Activated CD4-positive, alpha-beta T cell treated with anti-CD3 and anti-CD28 coated beads, Interleukin-2, amount 10 ng/mL, durations not matched to agents 7 days and 5 days (primary cell): ENCODE measurements at regions not wholly inside any gene's neighbourhood (a gene's known extent, or its start where the extent isn't known, plus 50 kb on each side); places are given as distances from the start of the nearest gene placed in this dataset.

Experiments used
- CTCF ChIA-PET: fragments of 350-600 bp; sonication (Branson Sonifier 250); formaldehyde crosslinking; loops from one replicate; lab custom pipeline; 2021; ENCODE audit warnings: antibody characterized with exemption; lab: Charles Lee
- POLR2A ChIA-PET: fragments of 350-600 bp; sonication (Branson Sonifier 250); formaldehyde crosslinking; loops from one replicate; lab custom pipeline; 2021; ENCODE audit warnings: antibody characterized with exemption; lab: Charles Lee
- DNase-seq: peaks from one replicate; pipeline ENCODE4 v3.0.0-alpha.2; 2020
- H3K27ac Mint-ChIP-seq: one replicate; pipeline ENCODE4 v1.8.0; 2021; ENCODE audit warnings: mild to moderate bottlenecking, moderate library complexity, mixed read lengths
- H3K27me3 Mint-ChIP-seq: one replicate; pipeline ENCODE4 v1.8.0; 2021; ENCODE audit warnings: mixed read lengths
- H3K36me3 Mint-ChIP-seq: one replicate; pipeline ENCODE4 v1.8.0; 2021; ENCODE audit warnings: low read depth, mixed read lengths
- H3K4me1 Mint-ChIP-seq: one replicate; pipeline ENCODE4 v1.8.0; 2021; ENCODE audit warnings: mixed read lengths
- H3K4me3 Mint-ChIP-seq: one replicate; pipeline ENCODE4 v1.8.0; 2021; ENCODE audit warnings: mild to moderate bottlenecking, moderate library complexity, mixed read lengths
- H3K9me3 Mint-ChIP-seq: one replicate; pipeline ENCODE4 v1.8.0; 2021; ENCODE audit warnings: mixed read lengths

- no peak for DNase-seq
- ChIA-PET CTCF (no interaction called here), POLR2A (no interaction called here)
- no peak overlapping the region for H3K27ac Mint-ChIP-seq
- H3K4me3 Mint-ChIP-seq, result no peak overlapping the region
- H3K36me3 Mint-ChIP-seq, result no peaks in the 10 kb centered on the region
- H3K4me1 Mint-ChIP-seq, result no peaks in the 10 kb centered on the region
- no peaks in the 10 kb centered on the region for H3K9me3 Mint-ChIP-seq
- no peaks in the 10 kb centered on the region for H3K27me3 Mint-ChIP-seq
These were observed 576.9 kb downstream of the TUSC7 start for GRCh38 chr3:117286488-117286887.

- H3K9me3 Mint-ChIP-seq, result no peaks in the 10 kb centered on the region
- ChIA-PET POLR2A (no interaction called here), CTCF (no interaction called here)
- DNase-seq, result no peak
- H3K4me1 Mint-ChIP-seq, result no peaks in the 10 kb centered on the region
- no peak overlapping the region for H3K4me3 Mint-ChIP-seq
- H3K27ac Mint-ChIP-seq, result no peak overlapping the region
- no peaks in the 10 kb centered on the region for H3K36me3 Mint-ChIP-seq
- no peaks in the 10 kb centered on the region for H3K27me3 Mint-ChIP-seq
These were observed 578.0 kb downstream of the TUSC7 start for GRCh38 chr3:117287602-117288001.

GRCh38 chr3:117291476-117291875 is 581.9 kb downstream of the TUSC7 start:
- Mint-ChIP-seq H3K27me3 (no peaks in the 10 kb centered on the region), H3K9me3 (no peaks in the 10 kb centered on the region), H3K4me1 (no peaks in the 10 kb centered on the region), H3K4me3 (no peak overlapping the region), H3K36me3 (no peaks in the 10 kb centered on the region), H3K27ac (no peak overlapping the region)
- ChIA-PET POLR2A (no interaction called here), CTCF (no interaction called here)
- no peak for DNase-seq

GRCh38 chr3:117297065-117297464 is 587.5 kb downstream of the TUSC7 start:
- Mint-ChIP-seq H3K36me3 (no peaks in the 10 kb centered on the region), H3K4me3 (no peak overlapping the region), H3K27me3 (no peaks in the 10 kb centered on the region), H3K9me3 (no peaks in the 10 kb centered on the region), H3K4me1 (no peaks in the 10 kb centered on the region), H3K27ac (no peak overlapping the region)
- DNase-seq, result no peak
- ChIA-PET CTCF (no interaction called here), POLR2A (no interaction called here)

- Mint-ChIP-seq H3K36me3 (no peaks in the 10 kb centered on the region), H3K9me3 (no peaks in the 10 kb centered on the region), H3K4me1 (no peaks in the 10 kb centered on the region), H3K4me3 (no peak overlapping the region), H3K27ac (no peak overlapping the region), H3K27me3 (no peaks in the 10 kb centered on the region)
- ChIA-PET POLR2A (no interaction called here), CTCF (no interaction called here)
- no peak for DNase-seq
These were observed 588.0 kb downstream of the TUSC7 start for GRCh38 chr3:117297541-117297940.

GRCh38 chr3:117298273-117298672 is 588.7 kb downstream of the TUSC7 start:
- Mint-ChIP-seq H3K27me3 (no peaks in the 10 kb centered on the region), H3K27ac (no peak overlapping the region), H3K4me1 (no peaks in the 10 kb centered on the region), H3K36me3 (no peaks in the 10 kb centered on the region), H3K4me3 (no peak overlapping the region), H3K9me3 (no peaks in the 10 kb centered on the region)
- DNase-seq, result no peak
- ChIA-PET POLR2A (no interaction called here), CTCF (no interaction called here)

- no peak overlapping the region for H3K27ac Mint-ChIP-seq
- no peak for DNase-seq
- H3K36me3 Mint-ChIP-seq, result no peaks in the 10 kb centered on the region
- H3K4me3 Mint-ChIP-seq, result no peak overlapping the region
- no peaks in the 10 kb centered on the region for H3K27me3 Mint-ChIP-seq
- no peaks in the 10 kb centered on the region for H3K9me3 Mint-ChIP-seq
- ChIA-PET POLR2A (no interaction called here), CTCF (no interaction called here)
- H3K4me1 Mint-ChIP-seq, result no peaks in the 10 kb centered on the region
These were observed 592.8 kb downstream of the TUSC7 start for GRCh38 chr3:117302428-117302827.

- Mint-ChIP-seq H3K9me3 (no peaks in the 10 kb centered on the region), H3K27me3 (no peaks in the 10 kb centered on the region), H3K4me3 (no peak overlapping the region), H3K36me3 (no peaks in the 10 kb centered on the region), H3K4me1 (no peaks in the 10 kb centered on the region), H3K27ac (no peak overlapping the region)
- ChIA-PET CTCF (no interaction called here), POLR2A (no interaction called here)
- no peak for DNase-seq
These were observed 593.9 kb downstream of the TUSC7 start for GRCh38 chr3:117303443-117303842.

GRCh38 chr3:117304681-117305080 is 595.1 kb downstream of the TUSC7 start:
- H3K9me3 Mint-ChIP-seq, result no peaks in the 10 kb centered on the region
- H3K36me3 Mint-ChIP-seq, result no peaks in the 10 kb centered on the region
- no peaks in the 10 kb centered on the region for H3K27me3 Mint-ChIP-seq
- ChIA-PET POLR2A (no interaction called here), CTCF (no interaction called here)
- no peak overlapping the region for H3K4me3 Mint-ChIP-seq
- H3K4me1 Mint-ChIP-seq, result no peaks in the 10 kb centered on the region
- H3K27ac Mint-ChIP-seq, result no peak overlapping the region
- DNase-seq, result no peak

GRCh38 chr3:117305681-117306080 is 596.1 kb downstream of the TUSC7 start:
- no peak for DNase-seq
- Mint-ChIP-seq H3K4me1 (no peaks in the 10 kb centered on the region), H3K4me3 (no peak overlapping the region), H3K27me3 (no peaks in the 10 kb centered on the region), H3K36me3 (no peaks in the 10 kb centered on the region), H3K27ac (no peak overlapping the region), H3K9me3 (no peaks in the 10 kb centered on the region)
- ChIA-PET CTCF (no interaction called here), POLR2A (no interaction called here)

GRCh38 chr3:117306299-117306698 is 596.7 kb downstream of the TUSC7 start:
- ChIA-PET POLR2A (no interaction called here), CTCF (no interaction called here)
- DNase-seq, result no peak
- Mint-ChIP-seq H3K27me3 (no peaks in the 10 kb centered on the region), H3K27ac (no peak overlapping the region), H3K36me3 (no peaks in the 10 kb centered on the region), H3K4me1 (no peaks in the 10 kb centered on the region), H3K9me3 (no peaks in the 10 kb centered on the region), H3K4me3 (no peak overlapping the region)

- Mint-ChIP-seq H3K27ac (no peak overlapping the region), H3K27me3 (no peaks in the 10 kb centered on the region), H3K4me1 (no peaks in the 10 kb centered on the region), H3K9me3 (no peaks in the 10 kb centered on the region), H3K4me3 (no peak overlapping the region), H3K36me3 (no peaks in the 10 kb centered on the region)
- CTCF ChIA-PET, result no interaction called here
- DNase-seq, result no peak
- POLR2A ChIA-PET, result no interaction called here
These were observed 598.8 kb downstream of the TUSC7 start for GRCh38 chr3:117308353-117308752.

- Mint-ChIP-seq H3K4me1 (no peaks in the 10 kb centered on the region), H3K27ac (no peak overlapping the region), H3K4me3 (no peak overlapping the region), H3K27me3 (no peaks in the 10 kb centered on the region), H3K9me3 (no peaks in the 10 kb centered on the region), H3K36me3 (no peaks in the 10 kb centered on the region)
- CTCF ChIA-PET, result interaction anchor here (0.5 kb wide), 1 partner anchor 31 kb away, joined by 5 read pairs; no protein-coding TSS in a partner anchor
- no peak for DNase-seq
- POLR2A ChIA-PET, result no interaction called here
These were observed 599.2 kb downstream of the TUSC7 start for GRCh38 chr3:117308756-117309155.

GRCh38 chr3:117310536-117310935 is 601.0 kb downstream of the TUSC7 start:
- no peaks in the 10 kb centered on the region for H3K9me3 Mint-ChIP-seq
- H3K27me3 Mint-ChIP-seq, result no peaks in the 10 kb centered on the region
- H3K4me3 Mint-ChIP-seq, result no peak overlapping the region
- CTCF ChIA-PET, result no interaction called here
- no peaks in the 10 kb centered on the region for H3K4me1 Mint-ChIP-seq
- no peak overlapping the region for H3K27ac Mint-ChIP-seq
- no peaks in the 10 kb centered on the region for H3K36me3 Mint-ChIP-seq
- DNase-seq, result no peak
- POLR2A ChIA-PET, result no interaction called here
